Stimulated activated CD8-positive, alpha-beta memory T cell treated with anti-CD3 and anti-CD28 coated beads, Interleukin-15, amount 100 ng/mL, for 4 hours (primary cell): ENCODE measurements at regions not wholly inside any gene's neighbourhood (a gene's known extent, or its start where the extent isn't known, plus 50 kb on each side); places are given as distances from the start of the nearest gene placed in this dataset.

Experiments
- DNase-seq, 2 donors: peaks; one replicate each; pipeline ENCODE4 v3.0.0-alpha.2; 2020; ENCODE audit warnings: low read depth in 2 of 2

GRCh38 chr1:195569934-195570333, 1038.3 kb downstream of the KCNT2 start:
- no peak for DNase-seq

GRCh38 chr1:195568389-195568788, 1039.9 kb downstream of the KCNT2 start:
- no peak for DNase-seq

GRCh38 chr1:195562074-195562473, 1046.2 kb downstream of the KCNT2 start:
- no peak for DNase-seq

GRCh38 chr1:195550071-195550862, 1058.0 kb downstream of the KCNT2 start:
- no peak for DNase-seq

- DNase-seq = no peak
These were observed 1077.3 kb downstream of the KCNT2 start for GRCh38 chr1:195530961-195531360.

- DNase-seq = no peak
These were observed 1078.4 kb downstream of the KCNT2 start for GRCh38 chr1:195529881-195530280.

- DNase-seq = no peak
These were observed 1087.5 kb downstream of the KCNT2 start for GRCh38 chr1:195520757-195521156.

- no peak for DNase-seq
These were observed 1092.2 kb downstream of the KCNT2 start for GRCh38 chr1:195516036-195516435.

- no peak for DNase-seq
These were observed 1096.7 kb downstream of the KCNT2 start for GRCh38 chr1:195511501-195511900.

- no peak for DNase-seq
These were observed 1107.1 kb downstream of the KCNT2 start for GRCh38 chr1:195501118-195501517.

- DNase-seq = no peak
These were observed 1112.3 kb downstream of the KCNT2 start for GRCh38 chr1:195495720-195496635.

GRCh38 chr1:195482137-195482536, 1126.1 kb downstream of the KCNT2 start:
- no peak for DNase-seq

- no peak for DNase-seq
These were observed 1126.9 kb downstream of the KCNT2 start for GRCh38 chr1:195481293-195481692.

- no peak for DNase-seq
These were observed 1132.7 kb downstream of the KCNT2 start for GRCh38 chr1:195475568-195475967.

- DNase-seq = no peak
These were observed 1135.9 kb downstream of the KCNT2 start for GRCh38 chr1:195472291-195472690.

GRCh38 chr1:195466639-195467038, 1141.6 kb downstream of the KCNT2 start:
- no peak for DNase-seq

GRCh38 chr1:195462646-195463045, 1145.6 kb downstream of the KCNT2 start:
- DNase-seq = no peak

GRCh38 chr1:195462152-195462551, 1146.1 kb downstream of the KCNT2 start:
- DNase-seq = no peak

GRCh38 chr1:195458365-195458764, 1149.9 kb downstream of the KCNT2 start:
- no peak for DNase-seq

GRCh38 chr1:195450794-195451193, 1157.4 kb downstream of the KCNT2 start:
- no peak for DNase-seq

GRCh38 chr1:195439661-195440060, 1168.6 kb downstream of the KCNT2 start:
- no peak for DNase-seq

GRCh38 chr1:195434566-195435203, 1173.6 kb downstream of the KCNT2 start:
- no peak for DNase-seq
